ENCODE measurements at regions not wholly inside any gene's neighbourhood (a gene's known extent, or its start where the extent isn't known, plus 50 kb on each side); places are given as distances from the start of the nearest gene placed in this dataset.
"Not testable (repeated sequence)": the region's sequence is repeated elsewhere in the genome, so short reads cannot be mapped to it uniquely, and the experiment has no call there.

DNA sequence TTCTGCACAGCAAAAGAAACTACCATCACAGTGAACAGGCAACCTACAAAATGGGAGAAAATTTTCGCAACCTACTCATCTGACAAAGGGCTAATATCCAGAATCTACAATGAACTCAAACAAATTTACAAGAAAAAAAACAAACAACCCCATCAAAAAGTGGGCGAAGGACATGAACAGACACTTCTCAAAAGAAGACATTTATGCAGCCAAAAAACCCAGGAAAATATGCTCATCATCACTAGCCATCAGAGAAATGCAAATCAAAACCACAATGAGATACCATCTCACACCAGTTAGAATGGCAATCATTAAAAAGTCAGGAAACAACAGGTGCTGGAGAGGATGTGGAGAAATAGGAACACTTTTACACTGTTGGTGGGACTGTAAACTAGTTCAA, 61.5 kb upstream of the ZNF30 start:
- TF ChIP-seq, protein P1, sequence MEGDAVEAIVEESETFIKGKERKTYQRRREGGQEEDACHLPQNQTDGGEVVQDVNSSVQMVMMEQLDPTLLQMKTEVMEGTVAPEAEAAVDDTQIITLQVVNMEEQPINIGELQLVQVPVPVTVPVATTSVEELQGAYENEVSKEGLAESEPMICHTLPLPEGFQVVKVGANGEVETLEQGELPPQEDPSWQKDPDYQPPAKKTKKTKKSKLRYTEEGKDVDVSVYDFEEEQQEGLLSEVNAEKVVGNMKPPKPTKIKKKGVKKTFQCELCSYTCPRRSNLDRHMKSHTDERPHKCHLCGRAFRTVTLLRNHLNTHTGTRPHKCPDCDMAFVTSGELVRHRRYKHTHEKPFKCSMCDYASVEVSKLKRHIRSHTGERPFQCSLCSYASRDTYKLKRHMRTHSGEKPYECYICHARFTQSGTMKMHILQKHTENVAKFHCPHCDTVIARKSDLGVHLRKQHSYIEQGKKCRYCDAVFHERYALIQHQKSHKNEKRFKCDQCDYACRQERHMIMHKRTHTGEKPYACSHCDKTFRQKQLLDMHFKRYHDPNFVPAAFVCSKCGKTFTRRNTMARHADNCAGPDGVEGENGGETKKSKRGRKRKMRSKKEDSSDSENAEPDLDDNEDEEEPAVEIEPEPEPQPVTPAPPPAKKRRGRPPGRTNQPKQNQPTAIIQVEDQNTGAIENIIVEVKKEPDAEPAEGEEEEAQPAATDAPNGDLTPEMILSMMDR (IDR thresholded peaks at IDR 0.05) = not testable (repeated sequence)
- not testable (repeated sequence) for TF ChIP-seq POLR2A (IDR thresholded peaks at IDR 0.05)
